H1 (cell line): ENCODE measurements at regions not wholly inside any gene's neighbourhood (a gene's known extent, or its start where the extent isn't known, plus 50 kb on each side); places are given as distances from the start of the nearest gene placed in this dataset.
A peak's percentile ranks its signal among the peaks of the same experiment; 100 is the strongest.

Experiments used
- CTCF ChIA-PET: fragments of 300-600 bp; sonication (Branson Sonifier 250); formaldehyde crosslinking; loops from one replicate; lab custom pipeline; 2021; ENCODE audit not compliant: partially characterized antibody; lab: Charles Lee
- POLR2A ChIA-PET: fragments of 300-600 bp; sonication (Branson Sonifier 250); formaldehyde crosslinking; loops from one replicate; lab custom pipeline; 2021; ENCODE audit warnings: inconsistent platforms; ENCODE audit not compliant: partially characterized antibody; lab: Charles Lee
- DNase-seq, 2 experiments: peaks; one replicate each; pipeline versions ENCODE4 v3.0.0 to v3.0.0-alpha.2; 2010 to 2022; ENCODE audit warnings: low spot score in 2 of 2, low read depth in 1 of 2, mixed read lengths in 1 of 2
- FAIRE-seq: peaks from 2 replicates; lab custom pipeline; 2011; peaks lifted over from hg19 to GRCh38; lab: Jason Lieb, UNC
- H2AFZ ChIP-seq: 2 replicates; pipeline ENCODE4 v1.8.1; 2012; ENCODE audit warnings: low read length, inconsistent platforms
- H2AK5ac ChIP-seq: 2 replicates; pipeline ENCODE4 v1.6.1; 2013; ENCODE audit warnings: low read depth, low read length
- H2BK120ac ChIP-seq: replicated peaks from 2 replicates; pipeline ENCODE3; 2013; ENCODE audit warnings: low read depth, low read length, inconsistent platforms
- H2BK12ac ChIP-seq: 2 replicates; pipeline ENCODE4 v1.6.1; 2013; ENCODE audit warnings: low read depth, low read length
- H2BK15ac ChIP-seq: 2 replicates; pipeline ENCODE4 v1.6.1; 2013; ENCODE audit warnings: low read length
- H2BK20ac ChIP-seq: 2 replicates; pipeline ENCODE4 v1.6.1; 2013; ENCODE audit warnings: low read length
- H2BK5ac ChIP-seq: 2 replicates; pipeline ENCODE4 v1.6.1; 2013; ENCODE audit warnings: low read depth, low read length
- H3K14ac ChIP-seq: 2 replicates; pipeline ENCODE4 v1.6.1; 2013; ENCODE audit warnings: inconsistent platforms; ENCODE audit not compliant: insufficient read length
- H3K18ac ChIP-seq: 2 replicates; pipeline ENCODE4 v1.6.1; 2013; ENCODE audit warnings: low read length; ENCODE audit errors: extremely low read depth
- H3K23ac ChIP-seq: 2 replicates; pipeline ENCODE4 v1.6.1; 2013; ENCODE audit warnings: inconsistent platforms; ENCODE audit not compliant: insufficient read length
- H3K23me2 ChIP-seq: 2 replicates; pipeline ENCODE4 v1.6.1; 2013; ENCODE audit warnings: low read depth, low read length
- H3K27ac ChIP-seq: 2 replicates; pipeline ENCODE4 v1.6.1; 2011; ENCODE audit warnings: low read depth, low read length, inconsistent platforms
- H3K27me3 ChIP-seq, 4 experiments: replicated peaks in 1 of 4; 1 replicate in 1 of 4; 2 replicates in 3 of 4; pipeline versions ENCODE4 v1.6.1 to v1.8.1; 2011 to 2013; ENCODE audit warnings: low read length in 3 of 4, mild to moderate bottlenecking in 3 of 4, inconsistent platforms in 2 of 4, mixed read lengths in 2 of 4, moderate library complexity in 1 of 4; ENCODE audit not compliant: control insufficient read depth in 3 of 4, insufficient read depth in 3 of 4; ENCODE audit errors: extremely low read depth in 1 of 4
- H3K36me3 ChIP-seq, 4 experiments: 2 replicates each; pipeline versions ENCODE4 v1.6.1 to v1.8.1; 2011 to 2013; ENCODE audit warnings: mild to moderate bottlenecking in 4 of 4, low read length in 3 of 4, moderate library complexity in 2 of 4, control low read depth in 1 of 4, inconsistent platforms in 1 of 4; ENCODE audit not compliant: insufficient read depth in 4 of 4, control insufficient read depth in 2 of 4
- H3K4ac ChIP-seq: replicated peaks from 2 replicates; pipeline ENCODE3; 2013; ENCODE audit warnings: low read length, low read depth, mixed read lengths, inconsistent platforms; ENCODE audit not compliant: insufficient read length
- H3K4me1 ChIP-seq, 4 experiments: replicated peaks in 1 of 4; 1 replicate in 1 of 4; 2 replicates in 3 of 4; pipeline versions ENCODE4 v1.6.1 to v1.8.1; 2011 to 2013; ENCODE audit warnings: low read length in 3 of 4, inconsistent platforms in 2 of 4, mixed read lengths in 1 of 4; ENCODE audit not compliant: insufficient read depth in 4 of 4, control insufficient read depth in 3 of 4
- H3K4me2 ChIP-seq, 2 experiments: 2 replicates each; pipeline versions ENCODE4 v1.6.1 to v1.8.1; 2011 to 2013; ENCODE audit warnings: low read depth in 2 of 2, low read length in 2 of 2, control low read depth in 1 of 2, inconsistent platforms in 1 of 2, mild to moderate bottlenecking in 1 of 2; ENCODE audit not compliant: insufficient read depth in 1 of 2
- H3K4me3 ChIP-seq, 4 experiments: fragments of 200-600, 300-600 bp in 1 of 4; sonication (generic), shearing (Covaris generic), sonication (Bioruptor Twin) in 1 of 4; 2 replicates each; pipeline versions ENCODE4 v1.5.1 to v1.8.1; 2011 to 2016; ENCODE audit warnings: low read length in 4 of 4, low read depth in 3 of 4, control low read depth in 2 of 4, inconsistent platforms in 2 of 4, mild to moderate bottlenecking in 2 of 4, mixed read lengths in 1 of 4, moderate library complexity in 1 of 4; ENCODE audit not compliant: insufficient read depth in 2 of 4; ENCODE audit errors: extremely low read depth in 1 of 4
- H3K56ac ChIP-seq: replicated peaks from 2 replicates; pipeline ENCODE3; 2013; ENCODE audit warnings: low read depth, mild to moderate bottlenecking, mixed read lengths, low read length, inconsistent platforms; ENCODE audit not compliant: insufficient read length
- H3K79me1 ChIP-seq: 2 replicates; pipeline ENCODE4 v1.6.1; 2013; ENCODE audit warnings: low read depth, low read length, control low read depth
- H3K79me2 ChIP-seq, 2 experiments: 2 replicates each; pipeline versions ENCODE4 v1.6.1 to v1.8.1; 2012 to 2013; ENCODE audit warnings: low read length in 2 of 2, mild to moderate bottlenecking in 2 of 2, inconsistent platforms in 1 of 2; ENCODE audit not compliant: insufficient read depth in 2 of 2, control insufficient read depth in 1 of 2
- H3K9ac ChIP-seq, 4 experiments: replicated peaks in 1 of 4; 1 replicate in 1 of 4; 2 replicates in 3 of 4; pipeline versions ENCODE4 v1.6.1 to v1.8.1; 2011 to 2013; ENCODE audit warnings: low read depth in 3 of 4, low read length in 3 of 4, control low read depth in 2 of 4, mild to moderate bottlenecking in 2 of 4, moderate library complexity in 2 of 4, inconsistent platforms in 1 of 4; ENCODE audit errors: extremely low read depth in 1 of 4
- H3K9me3 ChIP-seq, 2 experiments: 2 replicates each; pipeline versions ENCODE4 v1.6.1 to v1.8.1; 2012 to 2013; ENCODE audit warnings: mild to moderate bottlenecking in 2 of 2, moderate library complexity in 2 of 2, control low read depth in 1 of 2, inconsistent platforms in 1 of 2, low read depth in 1 of 2, low read length in 1 of 2, mixed read lengths in 1 of 2; ENCODE audit not compliant: insufficient read depth in 2 of 2
- H4K20me1 ChIP-seq, 2 experiments: replicated peaks in 1 of 2; 2 replicates each; pipeline versions ENCODE3 to v1.8.1; 2011 to 2013; ENCODE audit warnings: inconsistent platforms in 2 of 2, low read length in 2 of 2, mild to moderate bottlenecking in 1 of 2; ENCODE audit not compliant: insufficient read depth in 2 of 2, control insufficient read depth in 1 of 2
- H4K5ac ChIP-seq: 2 replicates; pipeline ENCODE4 v1.6.1; 2013; ENCODE audit warnings: low read length, low read depth, mixed read lengths, inconsistent platforms; ENCODE audit not compliant: insufficient read length
- H4K8ac ChIP-seq: 2 replicates; pipeline ENCODE4 v1.8.0; 2013; ENCODE audit warnings: mild to moderate bottlenecking, moderate library complexity, low read length, inconsistent platforms; ENCODE audit not compliant: insufficient read depth; ENCODE audit errors: extremely low read depth
- H4K91ac ChIP-seq: replicated peaks from 2 replicates; pipeline ENCODE3; 2013; ENCODE audit warnings: low read length, mixed read lengths, inconsistent platforms; ENCODE audit not compliant: insufficient read length
- SAP30 ChIP-seq: fragments of 300-600 bp; sonication (generic); IDR thresholded peaks from 2 replicates; pipeline ENCODE4 v1.7.1; 2012; ENCODE audit warnings: low read length, moderate library complexity, mild to moderate bottlenecking, inconsistent platforms; ENCODE audit not compliant: insufficient read depth, insufficient replicate concordance
- SP1 ChIP-seq: IDR thresholded peaks from 2 replicates; pipeline ENCODE4 v1.6.1; 2011; ENCODE audit warnings: low read depth, low read length
- TEAD4 ChIP-seq: IDR thresholded peaks from 2 replicates; pipeline ENCODE4 v1.6.1; 2012; ENCODE audit warnings: low read depth, low read length, inconsistent platforms, mixed read lengths
- WGBS, 2 experiments: shearing (Covaris generic) in 1 of 2; methylation state at CpG; one replicate each; pipeline versions ENCODE4 v1.1.6 to v1.1.7; 2013 to 2015; ENCODE audit warnings: low lambda C conversion rate in 2 of 2, mixed read lengths in 2 of 2, inconsistent platforms in 1 of 2, low coverage in 1 of 2, missing lambda C conversion rate in 1 of 2; ENCODE audit not compliant: insufficient replicate concordance in 2 of 2, insufficient coverage in 1 of 2, insufficient read length in 1 of 2; ENCODE audit errors: extremely low coverage in 1 of 2, missing lambda C conversion rate in 1 of 2; 5-methylcytosine and 5-hydroxymethylcytosine counted together

DNA sequence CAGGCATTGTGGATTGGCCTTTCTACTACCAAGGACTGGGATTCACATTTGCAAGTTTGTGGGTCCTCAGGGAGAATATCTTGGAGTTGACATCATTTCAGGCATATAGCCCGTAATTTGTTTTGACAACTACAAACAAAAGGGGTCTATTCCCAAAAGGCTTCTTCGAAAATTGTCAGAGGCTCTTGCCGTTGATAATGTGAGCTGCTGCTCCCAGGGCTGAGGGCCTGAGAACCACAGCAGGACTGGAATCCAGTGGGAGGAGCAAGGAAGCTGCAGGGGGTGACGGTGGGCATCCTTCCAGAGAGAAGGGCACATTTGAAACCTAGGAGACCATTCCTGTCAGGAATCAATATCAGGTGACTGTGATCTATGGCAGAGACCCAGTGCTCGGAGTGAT lies 761.6 kb upstream of the RBFOX1 start:
- Histone ChIP-seq H3K18ac (no peak overlapping the region), H3K9me3 (no peaks in the 10 kb centered on the region), H4K8ac (no peak overlapping the region), H3K14ac (no peak overlapping the region), H3K4ac (no peak overlapping the region), H2BK12ac (no peak overlapping the region), H3K27me3 (no peaks in the 10 kb centered on the region), H4K20me1 (no peaks in the 10 kb centered on the region), H3K23ac (no peak overlapping the region), H2BK15ac (no peak overlapping the region), H3K4me3 (no peak overlapping the region), H3K79me1 (no peaks in the 10 kb centered on the region), H2BK120ac (no peak overlapping the region), H2AFZ (no peak overlapping the region), H3K23me2 (no peaks in the 10 kb centered on the region), H3K27ac (no peak overlapping the region), H2BK5ac (no peak overlapping the region), H3K56ac (no peak overlapping the region), H3K4me2 (no peak overlapping the region; a peak in 1 of 4 replicates), H2AK5ac (no peak overlapping the region), H4K91ac (no peak overlapping the region), H3K36me3 (no peaks in the 10 kb centered on the region), H3K79me2 (no peaks in the 10 kb centered on the region), H2BK20ac (no peak overlapping the region), H4K5ac (no peak overlapping the region), H3K9ac (no peak overlapping the region), H3K4me1 (no peaks in the 10 kb centered on the region; a peak in 2 of 7 replicates)
- POLR2A ChIA-PET: no interaction called here
- FAIRE-seq: peak; percentile 70
- WGBS, 2 experiments: 74% methylated on average over 5 of the region's 5 CpGs; no CpG with 5 or more reads in 1 of the 2 experiments
- CTCF ChIA-PET: interaction anchor here (1.0 to 1.3 kb wide), 3 partner anchors 10 to 404 kb away, joined by 3 to 4 read pairs (median 3); no protein-coding TSS in a partner anchor
- peak in 1 of 2 experiments; percentile 55 for DNase-seq
- TF ChIP-seq TEAD4 (0 out of 2 replicates have a peak, but pooled peaks have one; percentile 31), SAP30 (no peak), SP1 (no peak)
